ENCODE measurements at regions not wholly inside any gene's neighbourhood (a gene's known extent, or its start where the extent isn't known, plus 50 kb on each side); places are given as distances from the start of the nearest gene placed in this dataset.
"Not testable (repeated sequence)": the region's sequence is repeated elsewhere in the genome, so short reads cannot be mapped to it uniquely, and the experiment has no call there.

DNA sequence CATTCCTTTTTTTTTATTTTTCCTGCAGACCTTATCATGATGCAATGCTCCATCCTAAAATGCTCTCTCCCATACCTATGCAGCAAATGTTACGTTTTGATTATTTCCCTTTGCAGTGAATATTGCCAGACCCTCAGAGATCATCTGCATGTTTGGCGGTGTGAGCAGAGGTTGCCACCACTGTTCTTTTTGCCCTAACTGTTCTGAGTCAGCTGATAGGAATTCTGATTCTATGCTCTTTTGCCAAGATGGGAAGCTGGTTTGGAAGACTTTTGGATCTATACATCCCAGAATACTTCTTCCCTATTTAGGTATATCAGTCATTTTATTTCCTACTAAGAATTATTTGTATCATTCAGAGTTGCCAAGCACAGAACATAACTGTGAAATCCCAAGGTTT lies 130.5 kb downstream of the KLF6 start:
- no peak overlapping the region for H3K4me3 ChIP-seq (ENCODE audit: low read depth, low read length)
- DNase-seq (ENCODE audit: low read depth, low spot score), result no peak
- POLR2A ChIA-PET, result no interaction called here
- CTCF ChIA-PET, result no interaction called here
- TF ChIP-seq CTCF (IDR thresholded peaks at IDR 0.05; ENCODE audit: insufficient read depth, low read length, missing control alignments), result no peak

GRCh38 chr10:3653303-3653702 lies 131.7 kb downstream of the KLF6 start:
- POLR2A ChIA-PET; CTCF ChIA-PET; DNase-seq (ENCODE audit: low read depth, low spot score); H3K4me3 ChIP-seq (ENCODE audit: low read depth, low read length): not testable (repeated sequence)

- DNase-seq (ENCODE audit: low read depth, low spot score), result no peak
- POLR2A ChIA-PET, result no interaction called here
- CTCF ChIA-PET, result no interaction called here
- H3K4me3 ChIP-seq (ENCODE audit: low read depth, low read length), result no peak overlapping the region
- TF ChIP-seq CTCF (IDR thresholded peaks at IDR 0.05; ENCODE audit: insufficient read depth, low read length, missing control alignments), result no peak
These were observed 132.1 kb downstream of the KLF6 start for GRCh38 chr10:3652886-3653285.

DNA sequence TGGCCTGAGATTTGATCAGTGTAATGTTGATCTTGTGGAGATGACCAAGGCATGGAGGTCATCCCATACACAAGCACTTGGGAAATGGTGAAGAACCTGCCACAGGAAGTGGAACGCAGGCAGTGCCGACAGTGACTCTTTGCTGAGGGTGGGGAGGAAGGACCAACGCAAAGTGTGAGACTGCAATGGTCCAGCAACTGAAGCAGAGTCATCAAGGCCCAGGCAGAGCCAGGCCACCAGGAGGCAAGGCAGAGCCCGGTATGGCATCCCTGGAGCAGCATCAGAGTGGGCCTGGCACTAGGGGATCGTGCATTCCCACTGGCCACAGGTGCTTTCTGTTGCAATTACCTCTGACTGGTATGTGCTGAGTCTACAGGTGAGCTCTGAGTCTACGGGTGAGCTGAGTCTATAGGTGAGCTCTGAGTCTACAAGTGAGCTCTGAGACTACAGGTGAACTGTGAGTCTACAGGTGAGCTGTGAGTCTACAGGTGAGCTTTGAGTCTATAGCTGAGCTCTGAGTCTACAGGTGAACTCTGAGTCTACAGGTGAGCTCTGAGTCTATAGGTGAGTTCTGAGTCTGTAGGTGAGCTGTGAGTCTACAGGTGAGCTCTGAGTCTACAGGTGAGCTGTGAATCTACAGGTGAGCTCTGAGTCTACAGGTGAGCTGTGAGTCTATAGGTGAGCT lies 132.9 kb downstream of the KLF6 start:
- TF ChIP-seq CTCF (IDR thresholded peaks at IDR 0.05; ENCODE audit: insufficient read depth, low read length, missing control alignments), result no peak
- no peak overlapping the region for H3K4me3 ChIP-seq (ENCODE audit: low read depth, low read length)
- CTCF ChIA-PET, result no interaction called here
- POLR2A ChIA-PET, result no interaction called here
- DNase-seq (ENCODE audit: low read depth, low spot score), result no peak

DNA sequence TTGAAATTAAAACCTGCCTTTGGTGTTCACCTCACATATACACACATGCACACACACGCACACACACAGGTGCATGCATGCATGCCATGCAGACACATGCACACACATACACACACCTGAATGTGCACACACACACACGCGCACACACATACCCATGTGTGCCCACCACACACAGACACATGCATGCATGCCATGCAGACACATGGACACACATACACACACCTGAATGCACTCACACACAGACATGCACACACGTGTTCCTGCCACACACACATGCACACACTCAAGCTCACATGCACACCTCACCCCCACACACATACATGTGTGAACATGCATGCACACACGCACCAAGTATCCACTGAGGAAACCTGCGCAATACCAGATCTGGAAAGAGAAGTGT lies 136.4 kb downstream of the KLF6 start:
- CTCF ChIA-PET, result no interaction called here
- POLR2A ChIA-PET, result no interaction called here
- DNase-seq (ENCODE audit: low read depth, low spot score), result no peak
- H3K4me3 ChIP-seq (ENCODE audit: low read depth, low read length), result no peak overlapping the region
- TF ChIP-seq CTCF (IDR thresholded peaks at IDR 0.05; ENCODE audit: insufficient read depth, low read length, missing control alignments), result no peak

DNA sequence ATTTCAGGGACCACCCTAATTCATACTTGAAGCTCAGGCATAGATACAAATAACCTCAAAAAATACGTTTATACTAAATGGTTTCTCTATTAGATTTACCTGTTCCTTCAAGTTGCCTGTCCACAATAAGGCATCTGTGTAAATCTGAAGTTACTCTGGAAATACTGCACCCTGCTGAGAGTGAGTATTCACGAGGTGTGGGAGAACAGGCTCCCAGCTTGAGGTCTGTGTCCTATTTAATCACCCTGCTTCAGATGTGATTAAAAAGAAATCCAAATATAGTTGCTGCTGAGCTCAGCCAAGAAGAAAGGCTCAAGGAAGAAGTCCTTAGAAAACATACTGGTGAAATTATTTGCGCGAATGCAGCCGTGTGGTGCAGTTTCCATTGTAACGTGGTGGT lies 136.8 kb downstream of the KLF6 start:
- no peak overlapping the region for H3K4me3 ChIP-seq (ENCODE audit: low read depth, low read length)
- ChIA-PET CTCF (no interaction called here), POLR2A (no interaction called here)
- DNase-seq (ENCODE audit: low read depth, low spot score), result no peak
- no peak for TF ChIP-seq CTCF (IDR thresholded peaks at IDR 0.05; ENCODE audit: insufficient read depth, low read length, missing control alignments)

GRCh38 chr10:3647074-3647473 lies 137.9 kb downstream of the KLF6 start:
- H3K4me3 ChIP-seq (ENCODE audit: low read depth, low read length), result no peak overlapping the region
- POLR2A ChIA-PET, result no interaction called here
- no peak for DNase-seq (ENCODE audit: low read depth, low spot score)
- CTCF ChIA-PET, result no interaction called here
- no peak for TF ChIP-seq CTCF (IDR thresholded peaks at IDR 0.05; ENCODE audit: insufficient read depth, low read length, missing control alignments)

All from AG04449 (cell line).